Posterior cingulate gyrus (tissue), 11 donors: ENCODE measurements at regions not wholly inside any gene's neighbourhood (a gene's known extent, or its start where the extent isn't known, plus 50 kb on each side); places are given as distances from the start of the nearest gene placed in this dataset.
"Not testable (repeated sequence)": the region's sequence is repeated elsewhere in the genome, so short reads cannot be mapped to it uniquely, and the experiment has no call there.

Experiments used
- DNase-seq, 10 donors: peaks; one replicate each; pipeline versions ENCODE4 v3.0.0 to v3.0.0-alpha.2; 2020 to 2021; ENCODE audit warnings: mixed read lengths in 3 of 10
- intact Hi-C: fragments of 100-400 bp; cut with DNase I; formaldehyde crosslinking; loops from one replicate; pipeline ENCODE4 v1.15.1; 2023

GRCh38 chr22:12541412-12542170 lies 2986.4 kb upstream of the OR11H1 start:
- intact Hi-C loops = not testable (repeated sequence)
- peak in 3 of 10 donors; percentile 64 to 78 (median 73) for DNase-seq

GRCh38 chr22:12553366-12553765 lies 2974.6 kb upstream of the OR11H1 start:
- intact Hi-C loops = not testable (repeated sequence)

GRCh38 chr22:12554648-12555192 lies 2973.3 kb upstream of the OR11H1 start:
- intact Hi-C loops, DNase-seq: not testable (repeated sequence)

More at GRCh38 chr22:12553366-12553765, 2974.6 kb upstream of the OR11H1 start:
- peak in 2 of 10 donors; percentile 55 to 59 for DNase-seq

DNA sequence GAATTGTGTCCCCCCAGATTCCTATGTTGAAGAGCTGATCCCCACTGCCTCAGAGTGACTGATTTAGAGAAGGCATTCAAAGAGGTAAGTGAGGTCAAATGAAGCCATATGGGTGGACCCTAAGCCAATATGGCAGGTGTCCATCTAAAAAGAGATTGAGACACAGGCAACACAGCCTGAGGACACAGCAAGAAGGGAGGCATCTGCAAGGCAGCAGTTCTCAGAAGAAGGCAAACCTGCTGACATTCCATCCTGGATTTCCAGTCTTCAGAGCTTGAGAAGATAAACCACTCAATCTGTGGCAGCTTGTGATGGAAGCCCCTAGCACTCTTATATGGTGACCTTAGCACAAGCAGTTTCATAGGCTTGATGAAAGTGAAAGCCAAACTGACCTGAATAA lies 2956.5 kb upstream of the OR11H1 start:
- intact Hi-C loops, DNase-seq: not testable (repeated sequence)

DNA sequence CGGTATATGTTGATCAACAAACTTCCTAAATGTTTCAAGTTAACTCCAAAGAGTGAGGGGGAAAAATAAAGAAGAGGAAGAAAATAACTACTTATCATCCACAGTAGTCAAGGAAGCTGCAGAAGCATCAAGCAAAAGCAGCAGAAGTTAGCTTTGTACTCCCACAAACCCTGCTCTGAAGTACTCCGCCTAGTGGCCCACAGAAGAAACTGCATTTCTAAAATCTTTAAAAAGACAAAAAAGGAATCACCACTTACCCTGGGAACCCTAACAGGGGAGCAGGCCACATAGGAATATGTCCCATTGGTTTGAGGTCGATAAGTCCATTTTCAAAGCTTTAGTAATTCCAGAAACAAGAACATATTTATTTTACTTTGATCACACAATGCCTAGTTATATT lies 2948.3 kb upstream of the OR11H1 start:
- intact Hi-C loops, DNase-seq: not testable (repeated sequence)

GRCh38 chr22:12584457-12584856 lies 2943.5 kb upstream of the OR11H1 start:
- peak in 2 of 10 donors; percentile 64 to 75 for DNase-seq
- intact Hi-C loops = not testable (repeated sequence)

- peak in 2 of 10 donors; percentile 50 to 78 for DNase-seq
- intact Hi-C loops = not testable (repeated sequence)
Observed at GRCh38 chr22:12584874-12585273, 2943.1 kb upstream of the OR11H1 start.

GRCh38 chr22:12595724-12596123 lies 2932.3 kb upstream of the OR11H1 start:
- intact Hi-C loops = not testable (repeated sequence)
- DNase-seq = peak in 2 of 10 donors; percentile 80 to 82

GRCh38 chr22:12597778-12598177 lies 2930.2 kb upstream of the OR11H1 start:
- intact Hi-C loops = not testable (repeated sequence)
- DNase-seq = peak in 2 of 10 donors; percentile 39 to 57

GRCh38 chr22:12601510-12601869 lies 2926.5 kb upstream of the OR11H1 start:
- DNase-seq, intact Hi-C loops: not testable (repeated sequence)

GRCh38 chr22:12601870-12602779 lies 2925.9 kb upstream of the OR11H1 start:
- intact Hi-C loops = no loop called here
- DNase-seq = peak in 6 of 10 donors; percentile 9 to 90 (median 45)

DNA sequence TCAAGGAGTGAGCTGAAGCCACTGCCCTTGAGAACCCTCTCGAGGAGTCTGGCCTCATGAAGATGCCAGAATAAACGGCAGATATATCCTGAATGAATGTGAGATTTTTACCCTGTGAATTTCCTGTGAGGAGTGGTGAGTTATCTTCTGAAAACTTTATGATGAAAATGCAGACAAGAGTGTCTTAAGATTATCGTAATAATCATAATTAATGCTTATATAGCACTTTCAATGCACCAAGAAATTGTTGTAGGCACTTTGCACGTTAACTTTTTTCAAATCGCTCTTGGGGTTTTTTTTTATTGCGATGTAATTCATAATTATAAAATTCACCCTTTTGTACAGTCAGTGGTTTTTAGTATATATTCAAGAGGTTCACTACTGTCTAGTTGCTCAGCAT lies 2924.6 kb upstream of the OR11H1 start:
- intact Hi-C loops, DNase-seq: not testable (repeated sequence)

- DNase-seq, intact Hi-C loops: not testable (repeated sequence)
Observed at GRCh38 chr22:12603833-12604232, 2924.2 kb upstream of the OR11H1 start.

DNA sequence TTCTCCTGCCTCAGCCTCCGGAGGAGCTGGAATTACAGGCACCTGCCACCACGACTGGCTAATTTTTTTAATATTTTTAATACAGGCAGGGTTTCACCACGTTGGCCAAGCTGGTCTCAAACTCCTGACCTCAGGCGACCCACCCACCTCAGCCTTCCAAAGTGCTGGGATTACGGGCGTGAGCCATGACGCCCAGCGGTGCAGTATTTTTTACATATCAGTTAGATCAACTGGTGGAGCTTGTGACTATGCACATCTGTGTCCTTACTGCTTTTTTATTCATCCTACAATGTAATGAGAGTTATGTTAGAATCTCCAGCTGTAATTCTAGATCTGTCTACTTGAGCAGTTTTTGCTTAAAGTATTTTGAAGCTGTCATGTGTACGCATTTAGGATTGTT lies 2919.5 kb upstream of the OR11H1 start:
- intact Hi-C loops = not testable (repeated sequence)
- DNase-seq = peak in 1 of 10 donors; percentile 44

GRCh38 chr22:12613199-12613598 lies 2914.8 kb upstream of the OR11H1 start:
- DNase-seq = no peak
- intact Hi-C loops = no loop called here

GRCh38 chr22:12613907-12614306 lies 2914.1 kb upstream of the OR11H1 start:
- DNase-seq, intact Hi-C loops: not testable (repeated sequence)

DNA sequence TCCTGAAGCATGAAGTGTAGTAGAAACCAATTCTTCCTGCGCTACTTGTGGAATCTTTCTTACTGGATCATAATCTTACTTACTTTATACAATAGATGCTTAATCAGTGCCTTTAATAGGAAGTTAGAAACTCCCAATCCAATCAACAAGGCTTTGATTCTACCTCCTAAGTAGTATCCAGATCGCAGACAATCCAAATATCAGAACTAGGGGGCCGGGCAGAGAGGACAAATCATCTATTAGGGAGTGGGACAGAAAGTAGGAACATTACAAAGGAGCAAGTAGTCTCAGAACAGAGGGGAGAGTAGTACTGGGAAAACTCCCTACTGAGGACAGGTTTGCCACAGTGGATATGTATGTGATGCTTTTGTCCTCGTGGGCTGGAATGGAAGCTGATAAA lies 2901.1 kb upstream of the OR11H1 start:
- intact Hi-C loops = not testable (repeated sequence)
- DNase-seq = peak in 1 of 10 donors; percentile 52

GRCh38 chr22:12629815-12630214 lies 2898.2 kb upstream of the OR11H1 start:
- DNase-seq, intact Hi-C loops: not testable (repeated sequence)

DNA sequence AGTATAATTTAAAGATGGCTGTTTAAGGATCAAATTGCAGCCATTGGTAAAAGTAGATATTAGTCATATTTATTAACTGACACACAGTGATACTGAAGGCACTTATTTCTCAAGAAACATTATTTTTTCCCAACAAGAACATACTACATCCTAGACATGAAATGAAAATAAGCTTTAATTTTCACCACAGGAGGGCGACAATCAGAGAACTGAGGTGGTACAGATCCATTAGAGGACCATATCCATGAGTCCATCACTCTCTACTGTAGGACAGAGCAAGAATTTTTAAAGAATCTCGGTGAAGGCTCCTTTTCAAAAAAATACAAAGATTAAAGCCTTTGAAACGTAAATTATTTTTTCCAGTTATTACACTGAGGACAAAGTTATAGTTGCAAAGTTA lies 2897.0 kb upstream of the OR11H1 start:
- intact Hi-C loops, DNase-seq: not testable (repeated sequence)

DNA sequence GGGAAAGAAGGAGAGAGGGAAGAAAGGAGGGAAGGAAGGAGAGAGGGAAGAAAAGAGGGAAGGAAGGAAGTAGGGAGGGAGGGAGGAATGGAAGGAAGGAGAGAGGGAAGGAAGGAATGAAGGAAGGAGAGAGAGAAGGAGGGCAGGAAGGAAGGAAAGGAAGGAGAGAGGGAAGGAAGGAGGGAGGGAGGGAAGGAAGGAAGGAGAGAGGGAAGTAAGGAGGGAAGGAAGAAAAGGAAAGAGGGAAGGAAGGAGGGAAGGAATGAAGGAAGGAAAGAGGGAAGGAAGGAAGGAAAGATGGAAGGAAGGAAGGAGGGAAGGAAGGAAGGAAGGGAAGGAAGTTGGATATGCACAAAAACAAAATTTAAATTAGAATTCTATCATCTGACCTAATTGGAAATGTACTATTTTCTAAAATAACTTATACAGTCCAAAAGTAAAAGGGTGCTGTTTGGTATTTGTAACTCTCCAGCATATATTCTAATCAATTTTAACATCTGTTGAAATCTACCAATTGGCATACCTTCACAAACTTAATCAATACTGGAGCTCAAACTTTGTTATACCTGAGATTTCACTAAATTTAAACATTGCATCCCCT lies 2890.3 kb upstream of the OR11H1 start:
- intact Hi-C loops, DNase-seq: not testable (repeated sequence)
